Stomach smooth muscle (tissue), 2 donors: ENCODE measurements at regions not wholly inside any gene's neighbourhood (a gene's known extent, or its start where the extent isn't known, plus 50 kb on each side); places are given as distances from the start of the nearest gene placed in this dataset.

Experiments used
- H3K27ac ChIP-seq: one replicate; pipeline ENCODE4 v1.7.0; 2013; ENCODE audit warnings: mild to moderate bottlenecking, low read length, inconsistent platforms
- H3K27me3 ChIP-seq, 2 donors: one replicate each; pipeline ENCODE4 v1.7.0; 2013; ENCODE audit warnings: low read length in 2 of 2; ENCODE audit not compliant: insufficient read depth in 2 of 2, control insufficient read depth in 1 of 2
- H3K36me3 ChIP-seq, 2 donors: one replicate each; pipeline ENCODE4 v1.7.0; 2013; ENCODE audit warnings: low read length in 2 of 2; ENCODE audit not compliant: control insufficient read depth in 2 of 2, insufficient read depth in 2 of 2
- H3K4me1 ChIP-seq: one replicate; pipeline ENCODE4 v1.7.0; 2013; ENCODE audit warnings: low read length; ENCODE audit not compliant: control insufficient read depth, insufficient read depth
- H3K4me3 ChIP-seq, 2 donors: one replicate each; pipeline ENCODE4 v1.7.0; 2013; ENCODE audit warnings: low read length in 2 of 2
- H3K9ac ChIP-seq, 2 donors: one replicate each; pipeline ENCODE4 v1.7.0; 2013; ENCODE audit warnings: low read length in 2 of 2, mild to moderate bottlenecking in 1 of 2
- H3K9me3 ChIP-seq, 2 donors: one replicate each; pipeline ENCODE4 v1.7.0; 2013; ENCODE audit warnings: low read length in 2 of 2; ENCODE audit not compliant: control insufficient read depth in 2 of 2
- donor health status: healthy.
- donor health status: Pancreatic carcinoma.

DNA sequence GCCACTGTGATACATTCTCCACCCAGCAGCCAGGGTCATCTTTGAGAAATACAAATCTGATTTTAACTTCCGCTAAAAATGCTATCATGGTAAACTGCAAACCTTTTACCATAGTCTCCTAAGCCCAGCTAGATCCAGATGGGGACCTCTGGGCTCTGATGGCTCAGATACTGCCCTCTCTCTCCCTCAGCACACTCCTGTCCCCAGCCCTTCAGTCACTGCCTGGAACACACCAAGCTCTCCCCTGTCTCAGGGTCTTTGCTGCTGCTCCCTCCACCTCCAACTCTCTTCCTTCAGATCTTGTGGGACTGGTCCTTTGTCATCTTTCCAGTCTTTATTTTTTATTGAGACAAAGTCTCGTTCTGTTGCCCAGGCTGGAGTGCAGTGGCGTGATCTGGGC lies 65.1 kb downstream of the SPRY4 start:
- no peaks in the 10 kb centered on the region for H3K36me3 ChIP-seq
- no peak overlapping the region for H3K9ac ChIP-seq
- no peaks in the 10 kb centered on the region for H3K27me3 ChIP-seq
- H3K4me1 ChIP-seq, result no peaks in the 10 kb centered on the region
- no peak overlapping the region for H3K4me3 ChIP-seq
- H3K9me3 ChIP-seq, result peaks cover 4% of the 10 kb centered on the region in 2 donors
- no peak overlapping the region for H3K27ac ChIP-seq

- peaks cover 4% of the 10 kb centered on the region in 2 donors for H3K9me3 ChIP-seq
- H3K36me3 ChIP-seq, result no peaks in the 10 kb centered on the region
- no peak overlapping the region for H3K4me3 ChIP-seq
- H3K27me3 ChIP-seq, result no peaks in the 10 kb centered on the region
- no peak overlapping the region for H3K27ac ChIP-seq
- no peak overlapping the region for H3K9ac ChIP-seq
- no peaks in the 10 kb centered on the region for H3K4me1 ChIP-seq
These were observed 69.0 kb downstream of the SPRY4 start for GRCh38 chr5:142255831-142256230.

DNA sequence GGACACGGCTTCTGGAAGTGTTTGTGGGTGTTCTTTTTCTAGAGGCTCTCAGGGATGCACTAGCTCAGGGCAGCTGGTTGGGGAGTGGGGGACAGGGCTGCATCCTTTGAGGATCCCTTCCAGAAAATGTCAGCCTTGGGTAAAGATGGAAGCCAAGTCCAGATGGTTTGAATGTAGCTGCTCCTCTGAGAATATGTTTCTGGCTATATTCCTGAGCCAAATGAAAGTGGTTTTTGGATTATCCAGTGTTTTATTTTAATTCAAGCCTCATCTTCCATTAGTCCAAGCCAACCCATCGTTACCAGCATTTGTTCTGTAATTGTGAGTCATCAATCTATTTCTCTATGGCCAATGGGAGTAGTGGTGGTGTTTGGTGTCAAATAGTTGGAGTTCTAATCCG lies 70.4 kb downstream of the SPRY4 start:
- no peaks in the 10 kb centered on the region for H3K36me3 ChIP-seq
- no peaks in the 10 kb centered on the region for H3K27me3 ChIP-seq
- peaks cover 1% of the 10 kb centered on the region for H3K4me1 ChIP-seq
- H3K9ac ChIP-seq, result no peak overlapping the region
- no peak overlapping the region for H3K27ac ChIP-seq
- H3K9me3 ChIP-seq, result peaks cover 4% of the 10 kb centered on the region in 2 donors
- H3K4me3 ChIP-seq, result no peak overlapping the region

- Histone ChIP-seq H3K36me3 (no peaks in the 10 kb centered on the region), H3K4me3 (no peak overlapping the region), H3K4me1 (peaks cover 6% of the 10 kb centered on the region), H3K27ac (no peak overlapping the region), H3K9me3 (peaks cover 4% of the 10 kb centered on the region in 2 donors), H3K27me3 (no peaks in the 10 kb centered on the region), H3K9ac (no peak overlapping the region)
These were observed 70.9 kb downstream of the SPRY4 start for GRCh38 chr5:142253938-142254337.

DNA sequence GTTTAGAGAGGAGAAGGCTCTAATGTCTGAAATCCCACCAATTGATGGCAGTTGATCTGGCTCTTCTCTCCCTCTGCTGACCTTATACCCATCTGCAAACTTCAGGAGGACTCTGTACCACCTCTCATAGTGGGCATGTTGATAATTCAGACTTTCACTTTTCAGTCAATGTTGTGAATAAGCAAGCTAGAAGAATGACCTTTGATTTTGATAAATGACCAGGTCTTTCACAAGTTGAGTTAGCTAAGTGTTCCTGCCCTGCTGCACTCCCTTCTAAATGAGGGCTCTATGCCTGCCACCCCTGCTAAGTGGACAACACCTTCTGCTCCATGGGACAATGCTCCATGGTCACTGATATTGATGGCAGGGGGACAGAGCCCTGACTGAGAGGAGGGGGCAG lies 74.7 kb downstream of the SPRY4 start:
- Histone ChIP-seq H3K27me3 (no peaks in the 10 kb centered on the region), H3K27ac (no peak overlapping the region), H3K4me3 (no peak overlapping the region), H3K9me3 (no peaks in the 10 kb centered on the region), H3K4me1 (peaks cover 17% of the 10 kb centered on the region), H3K9ac (no peak overlapping the region), H3K36me3 (no peaks in the 10 kb centered on the region)

DNA sequence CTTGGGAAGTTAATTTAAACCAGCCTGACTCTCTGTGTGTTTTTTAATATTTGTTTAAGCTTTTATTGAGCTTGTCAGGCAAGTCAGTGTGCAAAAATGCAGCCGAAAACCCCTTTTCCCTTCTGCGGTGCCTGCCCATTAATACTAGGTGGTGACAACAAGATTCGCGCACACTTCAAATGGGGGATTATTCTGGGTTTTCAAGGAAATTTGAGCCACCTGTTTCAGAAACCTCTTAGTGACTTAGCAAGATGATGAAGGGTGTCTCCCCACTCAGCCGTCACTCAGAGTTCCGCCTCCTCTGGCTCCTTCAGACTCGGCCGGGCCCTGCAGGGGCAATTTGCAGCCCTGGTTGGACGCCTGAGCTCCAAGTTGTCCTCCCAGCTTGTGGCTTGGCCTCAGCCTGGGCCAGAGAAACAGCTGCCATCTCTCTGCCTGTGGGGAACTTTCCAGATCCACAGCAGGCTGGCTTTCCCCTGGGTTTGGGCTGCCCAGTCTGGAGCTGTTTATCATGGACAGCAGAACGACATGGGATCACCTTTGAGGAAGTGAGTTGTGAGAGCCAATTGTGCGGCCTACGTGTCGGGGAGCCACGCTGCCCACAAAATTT lies 75.9 kb downstream of the SPRY4 start:
- Histone ChIP-seq H3K9ac (no peak overlapping the region), H3K9me3 (no peaks in the 10 kb centered on the region), H3K27ac (no peak overlapping the region), H3K4me3 (no peak overlapping the region), H3K36me3 (no peaks in the 10 kb centered on the region), H3K4me1 (peaks cover 17% of the 10 kb centered on the region), H3K27me3 (no peaks in the 10 kb centered on the region)

- Histone ChIP-seq H3K9me3 (no peaks in the 10 kb centered on the region), H3K9ac (no peak overlapping the region), H3K27ac (no peak overlapping the region), H3K4me3 (no peak overlapping the region), H3K36me3 (no peaks in the 10 kb centered on the region), H3K27me3 (no peaks in the 10 kb centered on the region), H3K4me1 (peaks cover 17% of the 10 kb centered on the region)
These were observed 78.6 kb downstream of the SPRY4 start for GRCh38 chr5:142246258-142246657.

DNA sequence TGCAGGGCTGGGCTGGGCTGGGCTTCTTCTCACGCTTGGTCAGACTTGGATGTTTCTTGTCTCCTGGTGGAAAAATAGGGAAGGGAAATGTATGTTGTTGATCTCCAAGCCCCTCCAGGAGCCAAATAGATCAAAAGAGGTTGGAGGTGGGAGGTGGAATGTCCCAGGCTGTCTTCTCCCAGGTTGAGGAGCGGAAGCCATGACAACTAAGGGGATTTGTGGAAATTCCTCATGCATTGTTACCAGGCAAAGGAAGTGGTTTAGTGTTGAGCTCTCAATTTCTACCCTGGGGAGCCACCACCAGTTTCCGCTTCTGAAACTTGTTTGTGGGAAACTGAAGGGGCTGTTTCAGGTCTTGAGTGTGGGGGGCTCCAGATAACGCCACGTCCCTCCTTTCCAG lies 79.0 kb downstream of the SPRY4 start:
- Histone ChIP-seq H3K36me3 (no peaks in the 10 kb centered on the region), H3K27ac (no peak overlapping the region), H3K27me3 (no peaks in the 10 kb centered on the region), H3K4me3 (no peak overlapping the region), H3K4me1 (peaks cover 17% of the 10 kb centered on the region), H3K9ac (no peak overlapping the region), H3K9me3 (no peaks in the 10 kb centered on the region)

DNA sequence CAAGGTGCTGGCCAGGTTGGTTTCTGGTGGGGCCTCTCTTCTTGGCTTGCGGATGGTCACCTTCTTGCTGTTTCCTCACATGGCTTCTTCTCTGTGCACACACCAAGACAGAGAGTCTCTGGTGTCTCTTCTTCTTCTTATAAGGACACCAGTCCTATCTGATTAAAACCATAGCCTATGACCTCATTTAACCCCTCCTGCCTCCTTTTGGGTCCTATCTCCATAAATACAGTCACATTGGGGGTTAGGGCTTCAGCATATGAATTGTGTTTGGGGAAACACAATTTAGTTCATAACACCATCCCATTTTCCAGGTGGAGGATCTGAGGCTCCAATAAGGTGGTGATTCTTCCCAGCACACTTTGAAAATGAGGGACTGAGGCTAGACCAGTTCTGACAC lies 80.4 kb downstream of the SPRY4 start:
- Histone ChIP-seq H3K36me3 (no peaks in the 10 kb centered on the region), H3K27me3 (no peaks in the 10 kb centered on the region), H3K4me3 (no peak overlapping the region), H3K9me3 (no peaks in the 10 kb centered on the region), H3K27ac (no peak overlapping the region), H3K4me1 (peaks cover 16% of the 10 kb centered on the region), H3K9ac (no peak overlapping the region)

- Histone ChIP-seq H3K36me3 (no peaks in the 10 kb centered on the region), H3K4me1 (peaks cover 9% of the 10 kb centered on the region), H3K9ac (no peak overlapping the region), H3K27me3 (no peaks in the 10 kb centered on the region), H3K9me3 (no peaks in the 10 kb centered on the region), H3K4me3 (no peak overlapping the region), H3K27ac (no peak overlapping the region)
These were observed 82.5 kb downstream of the SPRY4 start for GRCh38 chr5:142242272-142242671.

GRCh38 chr5:142239394-142240159 lies 85.2 kb downstream of the SPRY4 start:
- Histone ChIP-seq H3K9me3 (no peaks in the 10 kb centered on the region), H3K4me3 (no peak overlapping the region), H3K27me3 (no peaks in the 10 kb centered on the region), H3K9ac (no peak overlapping the region), H3K36me3 (no peaks in the 10 kb centered on the region), H3K27ac (no peak overlapping the region), H3K4me1 (no peaks in the 10 kb centered on the region)
